Left lung (tissue), 4 donors: ENCODE measurements at regions not wholly inside any gene's neighbourhood (a gene's known extent, or its start where the extent isn't known, plus 50 kb on each side); places are given as distances from the start of the nearest gene placed in this dataset.

Experiments used
- ATAC-seq: fragments of 200-7000 bp; cut with Tn5 transposase; one replicate; pipeline ENCODE4 v1.9.1; 2020; ENCODE audit warnings: moderate library complexity
- DNase-seq, 4 donors: peaks; one replicate each; pipeline ENCODE4 v3.0.0-alpha.2; 2013 to 2020
- H3K27ac ChIP-seq, 2 donors: fragments of 200-600 bp; sonication (generic) in 1 of 2; one replicate each; pipeline versions ENCODE4 v1.5.0 to v1.8.0; 2020 to 2021
- H3K27me3 ChIP-seq, 2 donors: fragments of 200-600 bp; sonication (generic) in 1 of 2; one replicate each; pipeline versions ENCODE4 v1.5.0 to v1.8.0; 2020 to 2021
- H3K36me3 ChIP-seq, 2 donors: fragments of 200-600 bp; sonication (generic) in 1 of 2; one replicate each; pipeline versions ENCODE4 v1.5.0 to v1.8.0; 2020 to 2021
- H3K4me1 ChIP-seq, 2 donors: fragments of 200-600 bp; one replicate each; pipeline ENCODE4 v1.8.0; 2021
- H3K4me3 ChIP-seq, 2 donors: fragments of 200-600 bp; sonication (generic) in 1 of 2; one replicate each; pipeline versions ENCODE4 v1.5.0 to v1.8.0; 2020 to 2021; ENCODE audit warnings: mild to moderate bottlenecking in 1 of 2
- H3K9me3 ChIP-seq, 2 donors: fragments of 200-600 bp; sonication (generic) in 1 of 2; one replicate each; pipeline versions ENCODE4 v1.5.0 to v1.8.0; 2020 to 2021
- intact Hi-C, 2 donors: fragments of 100-400 bp; cut with DNase I; formaldehyde crosslinking; loops; one replicate each; pipeline versions ENCODE4 v1.11.2 to v1.14.2; 2022
- TF ChIP-seq, protein P1 (sequence below), 2 donors: fragments of 200-600 bp; sonication (generic) in 1 of 2; IDR thresholded peaks; one replicate each; pipeline versions ENCODE4 v1.5.0 to v1.8.0; 2021; ENCODE audit warnings: antibody characterized with exemption in 2 of 2
- donor health status: DM: no; HTN: yes; CAD: no.
- donor health status: DM: no; HTN: no; CAD: no.

DNA sequence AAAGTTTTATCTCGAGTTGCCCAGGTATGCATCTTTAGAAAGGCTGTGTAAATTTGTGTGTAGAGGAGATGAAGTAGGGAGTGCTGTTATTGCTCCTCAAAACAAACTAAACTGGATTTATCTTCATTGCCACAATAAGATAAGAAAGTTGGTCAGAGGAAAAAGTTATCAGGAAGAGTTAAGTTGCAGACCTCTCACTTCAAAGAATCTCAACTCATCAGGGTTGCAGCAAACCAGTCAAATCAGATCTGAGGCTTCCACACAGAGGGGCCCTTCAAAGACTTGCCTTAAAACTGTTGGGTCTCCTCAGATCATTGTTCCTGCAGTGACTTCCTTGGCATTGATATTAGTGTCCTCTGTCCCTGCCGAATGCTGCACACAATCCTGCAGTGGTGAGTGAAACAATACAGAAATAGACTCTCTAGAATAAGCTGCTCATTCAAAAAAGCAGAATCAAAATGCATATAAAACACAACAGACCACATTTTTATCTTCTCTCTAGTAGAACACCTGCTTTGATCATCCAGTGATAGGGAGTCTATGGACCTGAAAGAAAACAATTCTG is 191.2 kb upstream of the CBLB start:
- DNase-seq, result no peak
- H3K27me3 ChIP-seq, result no peaks in the 10 kb centered on the region
- intact Hi-C loops, result no loop called here
- H3K4me3 ChIP-seq, result no peak overlapping the region
- H3K36me3 ChIP-seq, result no peaks in the 10 kb centered on the region
- H3K4me1 ChIP-seq, result no peaks in the 10 kb centered on the region
- no peak for ATAC-seq
- H3K27ac ChIP-seq, result no peak overlapping the region
- H3K9me3 ChIP-seq, result peaks cover 0 to 4% of the 10 kb centered on the region in 2 donors
- TF ChIP-seq, protein P1, sequence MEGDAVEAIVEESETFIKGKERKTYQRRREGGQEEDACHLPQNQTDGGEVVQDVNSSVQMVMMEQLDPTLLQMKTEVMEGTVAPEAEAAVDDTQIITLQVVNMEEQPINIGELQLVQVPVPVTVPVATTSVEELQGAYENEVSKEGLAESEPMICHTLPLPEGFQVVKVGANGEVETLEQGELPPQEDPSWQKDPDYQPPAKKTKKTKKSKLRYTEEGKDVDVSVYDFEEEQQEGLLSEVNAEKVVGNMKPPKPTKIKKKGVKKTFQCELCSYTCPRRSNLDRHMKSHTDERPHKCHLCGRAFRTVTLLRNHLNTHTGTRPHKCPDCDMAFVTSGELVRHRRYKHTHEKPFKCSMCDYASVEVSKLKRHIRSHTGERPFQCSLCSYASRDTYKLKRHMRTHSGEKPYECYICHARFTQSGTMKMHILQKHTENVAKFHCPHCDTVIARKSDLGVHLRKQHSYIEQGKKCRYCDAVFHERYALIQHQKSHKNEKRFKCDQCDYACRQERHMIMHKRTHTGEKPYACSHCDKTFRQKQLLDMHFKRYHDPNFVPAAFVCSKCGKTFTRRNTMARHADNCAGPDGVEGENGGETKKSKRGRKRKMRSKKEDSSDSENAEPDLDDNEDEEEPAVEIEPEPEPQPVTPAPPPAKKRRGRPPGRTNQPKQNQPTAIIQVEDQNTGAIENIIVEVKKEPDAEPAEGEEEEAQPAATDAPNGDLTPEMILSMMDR (IDR thresholded peaks at IDR 0.05), result no peak

DNA sequence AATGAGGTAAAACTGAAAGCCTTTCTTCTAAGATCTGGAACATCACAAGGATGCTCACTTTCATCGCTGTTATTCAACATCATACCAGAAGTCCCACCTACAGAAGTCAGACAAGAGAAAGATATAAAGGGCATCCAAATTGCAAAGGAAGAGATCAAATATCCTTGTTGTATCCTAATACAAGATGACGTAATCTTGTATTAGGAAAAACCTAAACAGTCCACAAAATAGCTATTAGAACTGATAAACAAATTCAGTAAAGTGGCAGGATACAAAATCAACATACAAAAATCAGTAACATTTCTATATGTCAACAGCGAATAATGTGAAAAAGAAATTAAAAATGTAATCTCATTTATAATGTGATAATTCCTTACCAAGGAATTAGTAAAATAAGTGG is 195.1 kb upstream of the CBLB start:
- DNase-seq, result no peak
- ATAC-seq, result no peak
- Histone ChIP-seq H3K9me3 (peaks cover 0 to 4% of the 10 kb centered on the region in 2 donors), H3K36me3 (no peaks in the 10 kb centered on the region), H3K4me3 (no peak overlapping the region), H3K27ac (no peak overlapping the region), H3K27me3 (no peaks in the 10 kb centered on the region), H3K4me1 (no peaks in the 10 kb centered on the region)
- intact Hi-C loops, result no loop called here
- TF ChIP-seq, protein P1 (IDR thresholded peaks at IDR 0.05), result no peak

DNA sequence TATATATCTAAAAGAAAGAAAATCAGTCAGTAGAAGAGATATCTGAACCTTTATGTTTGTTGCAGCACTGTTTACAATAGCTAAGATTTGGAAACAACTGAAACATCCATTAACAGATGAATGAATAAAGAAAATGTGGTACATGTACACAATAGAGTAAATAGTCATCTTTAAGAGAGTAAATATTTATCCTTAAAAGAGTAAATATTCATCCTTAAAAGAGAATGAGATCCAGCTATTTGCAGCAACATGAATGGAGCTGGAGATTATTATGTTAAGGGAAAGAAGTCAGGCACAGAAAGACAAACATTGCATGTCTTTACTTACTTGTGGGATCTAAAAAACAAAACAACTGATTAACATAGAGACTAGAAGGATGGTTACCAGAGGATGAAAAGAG is 197.0 kb upstream of the CBLB start:
- Histone ChIP-seq H3K36me3 (no peaks in the 10 kb centered on the region), H3K4me3 (no peak overlapping the region), H3K27me3 (no peaks in the 10 kb centered on the region), H3K9me3 (peaks cover 0 to 4% of the 10 kb centered on the region in 2 donors), H3K4me1 (no peaks in the 10 kb centered on the region), H3K27ac (no peak overlapping the region)
- intact Hi-C loops, result no loop called here
- ATAC-seq (no peak), DNase-seq (no peak)
- TF ChIP-seq, protein P1 (IDR thresholded peaks at IDR 0.05), result no peak

DNA sequence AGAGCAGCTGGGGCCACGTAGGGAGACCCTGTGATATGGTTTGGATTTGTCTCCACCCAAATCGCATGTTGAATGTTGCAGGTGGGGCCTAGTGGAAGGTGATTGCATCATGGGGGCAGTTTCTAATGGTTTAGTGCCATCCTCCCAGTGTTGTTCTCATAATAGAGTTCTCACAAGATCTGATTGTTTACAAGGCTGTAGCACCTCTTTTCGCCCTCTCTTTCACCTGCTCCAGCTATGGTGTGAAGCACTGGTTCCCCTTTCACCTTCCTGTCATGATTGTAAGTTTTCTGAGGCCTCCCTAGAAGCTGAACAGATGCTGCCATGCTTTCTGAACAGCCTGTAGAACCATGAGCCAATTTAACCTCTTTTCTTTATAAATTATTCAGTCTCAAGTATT is 198.9 kb upstream of the CBLB start:
- Histone ChIP-seq H3K27me3 (no peaks in the 10 kb centered on the region), H3K9me3 (peaks cover 0 to 4% of the 10 kb centered on the region in 2 donors), H3K4me1 (no peaks in the 10 kb centered on the region), H3K4me3 (no peak overlapping the region), H3K36me3 (no peaks in the 10 kb centered on the region), H3K27ac (no peak overlapping the region)
- TF ChIP-seq, protein P1 (IDR thresholded peaks at IDR 0.05), result no peak
- ATAC-seq, result no peak
- DNase-seq, result no peak
- intact Hi-C loops, result no loop called here

DNA sequence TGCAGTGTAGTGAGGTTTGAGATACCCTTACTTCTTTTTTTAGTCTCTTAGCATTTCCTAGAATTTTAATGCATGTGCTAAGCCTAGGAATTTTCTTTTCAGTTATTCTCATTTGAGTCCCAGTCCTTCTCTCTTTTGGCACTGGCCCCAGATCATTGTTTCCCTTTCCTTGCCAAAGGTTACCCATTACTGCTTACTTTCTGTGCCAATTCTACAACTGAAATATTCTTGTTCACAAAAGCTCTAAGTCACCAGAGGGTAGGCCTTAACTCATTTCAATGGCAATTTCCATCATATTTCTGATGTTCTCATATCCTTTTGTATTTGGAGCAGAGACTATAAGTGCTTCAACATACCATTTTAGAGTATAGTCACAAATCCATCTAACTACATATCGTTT is 199.6 kb upstream of the CBLB start:
- Histone ChIP-seq H3K4me1 (no peaks in the 10 kb centered on the region), H3K4me3 (no peak overlapping the region), H3K36me3 (no peaks in the 10 kb centered on the region), H3K27ac (peak overlapping the region in 1 of 2 donors; percentile 49), H3K9me3 (peaks cover 0 to 4% of the 10 kb centered on the region in 2 donors), H3K27me3 (no peaks in the 10 kb centered on the region)
- DNase-seq (no peak), ATAC-seq (no peak)
- TF ChIP-seq, protein P1 (IDR thresholded peaks at IDR 0.05), result no peak
- intact Hi-C loops, result no loop called here
